H1 (cell line): ENCODE measurements at regions not wholly inside any gene's neighbourhood (a gene's known extent, or its start where the extent isn't known, plus 50 kb on each side); places are given as distances from the start of the nearest gene placed in this dataset.

Experiments
- CTCF ChIA-PET: fragments of 300-600 bp; sonication (Branson Sonifier 250); formaldehyde crosslinking; loops from one replicate; lab custom pipeline; 2021; ENCODE audit not compliant: partially characterized antibody; lab: Charles Lee
- POLR2A ChIA-PET: fragments of 300-600 bp; sonication (Branson Sonifier 250); formaldehyde crosslinking; loops from one replicate; lab custom pipeline; 2021; ENCODE audit warnings: inconsistent platforms; ENCODE audit not compliant: partially characterized antibody; lab: Charles Lee
- DNase-seq, 2 experiments: peaks; one replicate each; pipeline versions ENCODE4 v3.0.0 to v3.0.0-alpha.2; 2010 to 2022; ENCODE audit warnings: low spot score in 2 of 2, low read depth in 1 of 2, mixed read lengths in 1 of 2
- FAIRE-seq: peaks from 2 replicates; lab custom pipeline; 2011; peaks lifted over from hg19 to GRCh38; lab: Jason Lieb, UNC
- H2AFZ ChIP-seq: 2 replicates; pipeline ENCODE4 v1.8.1; 2012; ENCODE audit warnings: low read length, inconsistent platforms
- H2AK5ac ChIP-seq: 2 replicates; pipeline ENCODE4 v1.6.1; 2013; ENCODE audit warnings: low read depth, low read length
- H2BK120ac ChIP-seq: replicated peaks from 2 replicates; pipeline ENCODE3; 2013; ENCODE audit warnings: low read depth, low read length, inconsistent platforms
- H2BK12ac ChIP-seq: 2 replicates; pipeline ENCODE4 v1.6.1; 2013; ENCODE audit warnings: low read depth, low read length
- H2BK15ac ChIP-seq: 2 replicates; pipeline ENCODE4 v1.6.1; 2013; ENCODE audit warnings: low read length
- H2BK20ac ChIP-seq: 2 replicates; pipeline ENCODE4 v1.6.1; 2013; ENCODE audit warnings: low read length
- H2BK5ac ChIP-seq: 2 replicates; pipeline ENCODE4 v1.6.1; 2013; ENCODE audit warnings: low read depth, low read length
- H3K14ac ChIP-seq: 2 replicates; pipeline ENCODE4 v1.6.1; 2013; ENCODE audit warnings: inconsistent platforms; ENCODE audit not compliant: insufficient read length
- H3K18ac ChIP-seq: 2 replicates; pipeline ENCODE4 v1.6.1; 2013; ENCODE audit warnings: low read length; ENCODE audit errors: extremely low read depth
- H3K23ac ChIP-seq: 2 replicates; pipeline ENCODE4 v1.6.1; 2013; ENCODE audit warnings: inconsistent platforms; ENCODE audit not compliant: insufficient read length
- H3K23me2 ChIP-seq: 2 replicates; pipeline ENCODE4 v1.6.1; 2013; ENCODE audit warnings: low read depth, low read length
- H3K27ac ChIP-seq: 2 replicates; pipeline ENCODE4 v1.6.1; 2011; ENCODE audit warnings: low read depth, low read length, inconsistent platforms
- H3K27me3 ChIP-seq, 4 experiments: replicated peaks in 1 of 4; 1 replicate in 1 of 4; 2 replicates in 3 of 4; pipeline versions ENCODE4 v1.6.1 to v1.8.1; 2011 to 2013; ENCODE audit warnings: low read length in 3 of 4, mild to moderate bottlenecking in 3 of 4, inconsistent platforms in 2 of 4, mixed read lengths in 2 of 4, moderate library complexity in 1 of 4; ENCODE audit not compliant: control insufficient read depth in 3 of 4, insufficient read depth in 3 of 4; ENCODE audit errors: extremely low read depth in 1 of 4
- H3K36me3 ChIP-seq, 4 experiments: 2 replicates each; pipeline versions ENCODE4 v1.6.1 to v1.8.1; 2011 to 2013; ENCODE audit warnings: mild to moderate bottlenecking in 4 of 4, low read length in 3 of 4, moderate library complexity in 2 of 4, control low read depth in 1 of 4, inconsistent platforms in 1 of 4; ENCODE audit not compliant: insufficient read depth in 4 of 4, control insufficient read depth in 2 of 4
- H3K4ac ChIP-seq: replicated peaks from 2 replicates; pipeline ENCODE3; 2013; ENCODE audit warnings: low read length, low read depth, mixed read lengths, inconsistent platforms; ENCODE audit not compliant: insufficient read length
- H3K4me1 ChIP-seq, 4 experiments: replicated peaks in 1 of 4; 1 replicate in 1 of 4; 2 replicates in 3 of 4; pipeline versions ENCODE4 v1.6.1 to v1.8.1; 2011 to 2013; ENCODE audit warnings: low read length in 3 of 4, inconsistent platforms in 2 of 4, mixed read lengths in 1 of 4; ENCODE audit not compliant: insufficient read depth in 4 of 4, control insufficient read depth in 3 of 4
- H3K4me2 ChIP-seq, 2 experiments: 2 replicates each; pipeline versions ENCODE4 v1.6.1 to v1.8.1; 2011 to 2013; ENCODE audit warnings: low read depth in 2 of 2, low read length in 2 of 2, control low read depth in 1 of 2, inconsistent platforms in 1 of 2, mild to moderate bottlenecking in 1 of 2; ENCODE audit not compliant: insufficient read depth in 1 of 2
- H3K4me3 ChIP-seq, 4 experiments: fragments of 200-600, 300-600 bp in 1 of 4; sonication (generic), shearing (Covaris generic), sonication (Bioruptor Twin) in 1 of 4; 2 replicates each; pipeline versions ENCODE4 v1.5.1 to v1.8.1; 2011 to 2016; ENCODE audit warnings: low read length in 4 of 4, low read depth in 3 of 4, control low read depth in 2 of 4, inconsistent platforms in 2 of 4, mild to moderate bottlenecking in 2 of 4, mixed read lengths in 1 of 4, moderate library complexity in 1 of 4; ENCODE audit not compliant: insufficient read depth in 2 of 4; ENCODE audit errors: extremely low read depth in 1 of 4
- H3K56ac ChIP-seq: replicated peaks from 2 replicates; pipeline ENCODE3; 2013; ENCODE audit warnings: low read depth, mild to moderate bottlenecking, mixed read lengths, low read length, inconsistent platforms; ENCODE audit not compliant: insufficient read length
- H3K79me1 ChIP-seq: 2 replicates; pipeline ENCODE4 v1.6.1; 2013; ENCODE audit warnings: low read depth, low read length, control low read depth
- H3K79me2 ChIP-seq, 2 experiments: 2 replicates each; pipeline versions ENCODE4 v1.6.1 to v1.8.1; 2012 to 2013; ENCODE audit warnings: low read length in 2 of 2, mild to moderate bottlenecking in 2 of 2, inconsistent platforms in 1 of 2; ENCODE audit not compliant: insufficient read depth in 2 of 2, control insufficient read depth in 1 of 2
- H3K9ac ChIP-seq, 4 experiments: replicated peaks in 1 of 4; 1 replicate in 1 of 4; 2 replicates in 3 of 4; pipeline versions ENCODE4 v1.6.1 to v1.8.1; 2011 to 2013; ENCODE audit warnings: low read depth in 3 of 4, low read length in 3 of 4, control low read depth in 2 of 4, mild to moderate bottlenecking in 2 of 4, moderate library complexity in 2 of 4, inconsistent platforms in 1 of 4; ENCODE audit errors: extremely low read depth in 1 of 4
- H3K9me3 ChIP-seq, 2 experiments: 2 replicates each; pipeline versions ENCODE4 v1.6.1 to v1.8.1; 2012 to 2013; ENCODE audit warnings: mild to moderate bottlenecking in 2 of 2, moderate library complexity in 2 of 2, control low read depth in 1 of 2, inconsistent platforms in 1 of 2, low read depth in 1 of 2, low read length in 1 of 2, mixed read lengths in 1 of 2; ENCODE audit not compliant: insufficient read depth in 2 of 2
- H4K20me1 ChIP-seq, 2 experiments: replicated peaks in 1 of 2; 2 replicates each; pipeline versions ENCODE3 to v1.8.1; 2011 to 2013; ENCODE audit warnings: inconsistent platforms in 2 of 2, low read length in 2 of 2, mild to moderate bottlenecking in 1 of 2; ENCODE audit not compliant: insufficient read depth in 2 of 2, control insufficient read depth in 1 of 2
- H4K5ac ChIP-seq: 2 replicates; pipeline ENCODE4 v1.6.1; 2013; ENCODE audit warnings: low read length, low read depth, mixed read lengths, inconsistent platforms; ENCODE audit not compliant: insufficient read length
- H4K8ac ChIP-seq: 2 replicates; pipeline ENCODE4 v1.8.0; 2013; ENCODE audit warnings: mild to moderate bottlenecking, moderate library complexity, low read length, inconsistent platforms; ENCODE audit not compliant: insufficient read depth; ENCODE audit errors: extremely low read depth
- H4K91ac ChIP-seq: replicated peaks from 2 replicates; pipeline ENCODE3; 2013; ENCODE audit warnings: low read length, mixed read lengths, inconsistent platforms; ENCODE audit not compliant: insufficient read length
- ASH2L ChIP-seq: fragments of 200-600, 300-600 bp; sonication (generic); IDR thresholded peaks from one replicate; pipeline ENCODE4 v1.7.1; 2017; ENCODE audit warnings: low read length
- HDAC2 ChIP-seq, 2 experiments: fragments of 300-600 bp in 1 of 2; sonication (generic) in 1 of 2; IDR thresholded peaks; 2 replicates each; pipeline ENCODE4 v1.6.1; 2011 to 2012; ENCODE audit warnings: low read depth in 2 of 2, low read length in 2 of 2, mild to moderate bottlenecking in 2 of 2, moderate library complexity in 2 of 2, borderline replicate concordance in 1 of 2, inconsistent platforms in 1 of 2
- MAX ChIP-seq: IDR thresholded peaks from 2 replicates; pipeline ENCODE4 v1.6.1; 2012; ENCODE audit warnings: inconsistent platforms
- NANOG ChIP-seq: IDR thresholded peaks from 2 replicates; pipeline ENCODE4 v1.6.1; 2011; ENCODE audit warnings: low read length, low read depth, mild to moderate bottlenecking, inconsistent platforms; ENCODE audit not compliant: insufficient read depth, poor library complexity, severe bottlenecking
- SIN3A ChIP-seq, 2 experiments: IDR thresholded peaks in 1 of 2; conservative IDR thresholded peaks in 1 of 2; 2 replicates each; pipeline ENCODE4 v1.6.1; 2011 to 2012; ENCODE audit warnings: low read length in 2 of 2, improper control_type of control experiment in 1 of 2, low read depth in 1 of 2, mild to moderate bottlenecking in 1 of 2
- WGBS, 2 experiments: shearing (Covaris generic) in 1 of 2; methylation state at CpG; one replicate each; pipeline versions ENCODE4 v1.1.6 to v1.1.7; 2013 to 2015; ENCODE audit warnings: low lambda C conversion rate in 2 of 2, mixed read lengths in 2 of 2, inconsistent platforms in 1 of 2, low coverage in 1 of 2, missing lambda C conversion rate in 1 of 2; ENCODE audit not compliant: insufficient replicate concordance in 2 of 2, insufficient coverage in 1 of 2, insufficient read length in 1 of 2; ENCODE audit errors: extremely low coverage in 1 of 2, missing lambda C conversion rate in 1 of 2; 5-methylcytosine and 5-hydroxymethylcytosine counted together

DNA sequence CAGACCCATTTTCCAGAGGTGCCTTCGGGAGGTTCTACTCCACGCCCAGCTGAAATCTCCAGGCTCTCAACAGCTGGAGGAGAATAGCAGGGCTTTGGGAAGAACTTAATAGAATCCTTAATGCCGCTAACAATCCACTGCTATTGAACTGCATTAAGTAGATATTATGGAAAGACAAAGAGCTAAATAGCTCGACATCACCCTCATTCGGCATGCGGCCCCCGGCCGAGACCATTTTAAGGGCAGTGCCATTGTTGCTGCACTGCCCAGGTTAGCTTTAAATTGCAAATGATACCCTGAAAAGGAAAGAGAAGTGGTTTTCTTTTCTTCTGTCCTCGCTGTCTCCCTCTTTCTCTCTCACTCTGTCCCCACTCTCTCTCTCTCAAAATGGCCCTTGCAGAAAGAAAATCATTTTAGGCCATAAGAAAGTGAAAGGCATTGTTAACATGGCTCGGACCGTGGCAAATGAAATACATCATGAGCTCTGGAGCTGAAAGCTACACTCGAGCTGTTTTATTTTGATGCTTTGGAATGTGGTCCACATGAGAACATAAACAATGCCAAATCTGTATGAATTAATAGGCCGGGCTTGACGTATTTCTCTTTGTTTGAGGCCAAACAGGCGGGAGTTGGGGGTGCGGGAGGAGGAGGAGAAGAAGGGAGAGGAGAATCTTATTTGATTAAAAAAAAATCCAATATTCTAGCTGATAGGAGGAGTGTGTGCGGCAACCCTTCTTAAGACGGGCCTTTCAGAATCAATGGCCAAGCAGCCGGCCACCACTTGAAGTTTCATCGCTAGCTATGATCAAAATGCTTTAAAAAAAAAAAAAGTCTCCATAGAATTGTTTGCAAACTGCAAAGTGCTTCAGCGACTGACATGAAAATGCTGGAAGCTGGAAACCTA, 298.8 kb upstream of the IRX3 start:
- no peaks in the 10 kb centered on the region for H3K79me1 ChIP-seq
- no peak overlapping the region for H2AK5ac ChIP-seq
- TF ChIP-seq MAX, result peak; percentile 26; the same call in 1 of the 2 replicates
- peak in 1 of 2 experiments; percentile 32; a peak in 2 of 4 replicates for TF ChIP-seq HDAC2 (IDR thresholded peaks at IDR 0.05; ENCODE audit: borderline replicate concordance in 1 of 2, low read depth in 2 of 2, low read length in 2 of 2)
- peak; percentile 87 for TF ChIP-seq NANOG
- no peak for TF ChIP-seq SIN3A (conservative IDR thresholded peaks at IDR 0.05 in 1 of 2, IDR thresholded peaks at IDR 0.05 in 1 of 2; ENCODE audit: low read depth in 1 of 2, low read length in 2 of 2)
- TF ChIP-seq ASH2L, result peak; percentile 38
- H3K23me2 ChIP-seq, result no peaks in the 10 kb centered on the region
- no peak overlapping the region for H3K9ac ChIP-seq
- FAIRE-seq, result peak; percentile 69
- peak overlapping the region; percentile 75; the same call in 1 of the 2 replicates for H3K18ac ChIP-seq
- no peaks in the 10 kb centered on the region for H4K20me1 ChIP-seq
- peaks cover 0 to 6% (median 1%) of the 10 kb centered on the region in 4 experiments; a peak in 4 of 7 replicates for H3K27me3 ChIP-seq
- H3K14ac ChIP-seq, result no peak overlapping the region
- H3K4me1 ChIP-seq, result peaks cover 6 to 22% (median 17%) of the 10 kb centered on the region in 4 experiments
- peak overlapping the region in 1 of 4 experiments; percentile 17; a peak in 1 of 8 replicates for H3K4me3 ChIP-seq
- peak overlapping the region; percentile 12 for H2BK120ac ChIP-seq
- H3K4ac ChIP-seq, result no peak overlapping the region
- H2AFZ ChIP-seq, result no peak overlapping the region
- CTCF ChIA-PET, result interaction anchor here (0.9 to 1.5 kb wide), 6 partner anchors 9 to 1039 kb away, joined by 3 read pairs; no protein-coding TSS in a partner anchor
- no peaks in the 10 kb centered on the region for H3K36me3 ChIP-seq
- no peak overlapping the region for H3K56ac ChIP-seq
- H2BK15ac ChIP-seq, result no peak overlapping the region
- H4K91ac ChIP-seq, result no peak overlapping the region
- no peaks in the 10 kb centered on the region for H3K9me3 ChIP-seq
- H4K8ac ChIP-seq, result no peak overlapping the region
- no peak overlapping the region for H3K23ac ChIP-seq
- H3K27ac ChIP-seq, result no peak overlapping the region
- DNase-seq, result no peak
- H3K79me2 ChIP-seq, result no peaks in the 10 kb centered on the region
- H3K4me2 ChIP-seq, result peak overlapping the region; percentile 47 to 50
- peak overlapping the region; percentile 75 for H4K5ac ChIP-seq
- POLR2A ChIA-PET, result interaction anchor here (2.0 kb wide), 1 partner anchor 10 kb away, joined by 6 read pairs; no protein-coding TSS in a partner anchor
- H2BK20ac ChIP-seq, result peak overlapping the region; percentile 93; the same call in 1 of the 2 replicates
- peak overlapping the region; percentile 71; the same call in 1 of the 2 replicates for H2BK5ac ChIP-seq
- WGBS, 2 experiments, result 29% methylated on average over 21 of the region's 21 CpGs; no CpG with 5 or more reads in 1 of the 2 experiments
- H2BK12ac ChIP-seq, result peak overlapping the region; percentile 88
